NOMO-1 (cell line): ENCODE measurements at regions not wholly inside any gene's neighbourhood (a gene's known extent, or its start where the extent isn't known, plus 50 kb on each side); places are given as distances from the start of the nearest gene placed in this dataset.
"Not testable (repeated sequence)": the region's sequence is repeated elsewhere in the genome, so short reads cannot be mapped to it uniquely, and the experiment has no call there.

Source experiments
- DNase-seq, 2 experiments: peaks; one replicate each; lab custom pipeline; 2025; ENCODE audit not compliant: unreplicated experiment in 2 of 2; lab: John Stamatoyannopoulos, UW

DNA sequence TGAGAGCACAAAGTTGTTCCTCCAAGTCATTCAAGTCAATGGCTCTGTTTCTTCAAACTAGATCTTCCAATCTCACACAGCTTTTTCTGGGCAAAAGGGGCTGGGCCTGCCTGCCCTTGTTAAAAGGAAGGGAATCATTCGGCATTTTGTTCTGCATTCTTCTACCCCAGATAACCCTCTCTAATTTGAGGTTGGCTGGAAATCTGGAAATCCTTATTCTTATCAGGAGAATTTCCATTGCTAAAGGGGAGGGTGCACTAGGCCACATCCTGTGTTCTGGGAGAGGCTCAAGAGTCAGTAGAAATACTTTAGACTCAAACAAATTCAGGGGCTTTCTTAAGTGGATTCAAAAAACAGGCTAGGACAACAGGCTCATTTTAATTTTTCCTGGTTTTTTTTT, 384.7 kb upstream of the ZNF462 start:
- DNase-seq, result no peak

DNA sequence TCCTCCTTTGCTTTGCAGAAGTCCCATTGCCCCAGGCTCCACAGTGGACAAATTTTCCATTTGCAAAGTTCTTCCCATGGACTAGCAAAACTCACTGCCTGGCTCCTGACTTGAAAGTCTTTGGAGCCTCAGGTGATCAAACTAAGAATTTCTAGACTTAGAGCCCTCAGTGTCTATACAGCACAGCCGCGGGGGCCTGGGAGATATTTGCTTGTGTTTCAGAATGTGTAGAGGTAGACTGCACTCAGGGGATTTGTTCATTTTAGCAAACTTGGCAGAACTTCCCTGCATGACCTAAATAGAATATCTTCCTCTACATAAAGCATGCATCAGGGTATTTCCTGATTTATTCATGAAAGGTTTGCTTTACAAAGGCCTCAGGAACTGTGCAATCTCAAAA, 384.2 kb upstream of the ZNF462 start:
- no peak for DNase-seq

DNA sequence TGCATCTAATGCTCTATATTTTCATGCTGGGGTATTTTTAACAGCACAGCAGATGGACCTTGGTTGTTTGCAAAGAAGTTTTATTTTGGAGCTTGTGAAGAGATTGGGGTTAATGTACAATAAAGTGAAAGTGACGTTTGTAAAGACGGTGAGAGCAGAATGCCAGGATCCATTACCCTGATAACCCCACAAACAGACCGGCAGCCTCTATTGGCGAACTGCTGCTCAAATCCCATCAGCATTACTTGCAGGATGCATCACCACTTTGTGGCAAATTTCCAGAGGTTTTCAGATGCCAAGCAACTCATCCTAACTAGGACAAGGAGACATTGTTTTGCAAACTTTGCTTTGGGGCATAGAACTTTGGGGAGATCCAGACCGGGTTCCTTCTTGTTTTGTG, 383.3 kb upstream of the ZNF462 start:
- no peak for DNase-seq

- no peak for DNase-seq
Measured at GRCh38 chr9:106481013-106481609, 381.9 kb upstream of the ZNF462 start.

GRCh38 chr9:106482733-106483132, 380.2 kb upstream of the ZNF462 start:
- peak; percentile 17 to 18 for DNase-seq

DNA sequence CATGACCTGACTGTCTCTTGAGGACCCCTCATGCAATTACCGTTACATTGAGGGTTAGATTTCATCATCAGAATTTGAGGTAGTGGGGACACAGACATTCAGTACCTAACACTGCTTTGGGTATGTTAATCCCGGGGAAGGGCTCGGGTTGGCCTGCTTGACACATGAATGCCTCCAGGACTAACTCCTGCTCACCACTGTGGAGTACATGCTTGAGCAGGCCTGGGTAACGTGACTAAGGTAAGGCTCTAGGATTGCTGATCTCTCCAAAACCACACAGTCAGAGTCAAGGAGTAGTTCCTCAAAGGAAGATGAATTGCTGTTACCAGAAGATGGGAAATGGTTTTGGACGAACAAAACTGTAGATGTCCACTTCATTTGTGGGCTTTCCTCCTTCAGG, 376.3 kb upstream of the ZNF462 start:
- DNase-seq, result no peak

DNA sequence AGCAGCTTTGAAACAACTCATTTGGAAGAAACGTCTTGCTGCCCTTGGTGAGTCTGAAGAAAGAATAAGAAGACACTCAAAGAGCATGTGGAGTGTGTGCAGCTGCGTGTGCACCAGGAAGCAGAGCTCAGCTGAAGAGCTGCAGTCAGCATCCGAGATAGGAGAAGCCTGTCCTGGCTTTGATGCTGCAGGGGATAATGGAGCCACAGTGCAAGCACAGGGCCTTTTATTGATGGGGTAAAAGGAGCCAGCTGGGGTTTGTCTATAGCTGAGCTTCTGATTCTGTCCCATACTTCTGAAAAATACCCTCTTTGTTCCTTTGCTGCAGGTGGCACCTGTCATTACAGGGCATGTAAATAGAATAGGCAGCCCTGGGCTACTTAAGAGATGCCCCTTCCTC, 375.7 kb upstream of the ZNF462 start:
- no peak for DNase-seq

DNA sequence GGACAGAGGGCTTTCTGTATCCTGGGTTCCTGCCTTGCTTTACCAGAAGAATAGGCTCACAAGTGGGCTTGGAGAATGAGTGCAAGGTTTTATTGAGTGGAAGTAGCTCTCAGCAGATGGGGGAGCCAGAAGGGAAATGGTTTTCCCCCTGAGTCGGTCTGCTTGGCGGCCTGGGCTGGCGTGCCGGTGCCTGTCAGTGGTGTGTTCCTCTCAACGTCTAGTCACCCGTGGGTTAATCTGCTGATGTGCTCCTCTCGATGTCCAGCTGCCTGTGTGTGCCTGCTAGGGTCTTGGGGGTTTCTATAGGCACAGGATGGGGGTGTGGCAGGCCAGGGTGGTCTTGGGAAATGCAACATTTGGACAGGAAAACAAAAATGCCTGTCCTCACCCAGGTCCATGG, 370.8 kb upstream of the ZNF462 start:
- DNase-seq, result not testable (repeated sequence)

- DNase-seq, result no peak
Measured at GRCh38 chr9:106500171-106500570, 362.8 kb upstream of the ZNF462 start.

DNA sequence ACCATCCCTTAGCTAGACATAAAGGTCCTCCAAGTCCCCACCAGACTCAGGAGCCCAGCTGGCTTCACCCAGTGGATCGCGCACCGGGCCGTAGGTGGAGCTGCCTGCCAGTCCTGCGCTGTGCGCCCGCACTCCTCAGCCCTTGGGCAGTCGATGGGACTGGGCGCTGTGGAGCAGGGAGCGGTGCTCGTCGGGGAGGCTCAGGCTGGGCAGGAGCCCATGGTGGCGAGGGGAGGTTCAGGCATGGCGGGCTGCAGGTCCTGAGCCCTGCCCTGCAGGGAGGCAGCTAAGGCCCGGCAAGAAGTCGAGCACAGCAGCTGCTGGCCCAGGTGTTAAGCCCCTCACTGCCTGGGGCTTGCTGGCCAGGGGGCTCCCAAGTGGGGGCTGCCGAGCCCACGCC, 361.8 kb upstream of the ZNF462 start:
- DNase-seq, result not testable (repeated sequence)

GRCh38 chr9:106502930-106503329, 360.0 kb upstream of the ZNF462 start:
- no peak for DNase-seq

GRCh38 chr9:106503759-106504158, 359.2 kb upstream of the ZNF462 start:
- DNase-seq, result no peak

DNA sequence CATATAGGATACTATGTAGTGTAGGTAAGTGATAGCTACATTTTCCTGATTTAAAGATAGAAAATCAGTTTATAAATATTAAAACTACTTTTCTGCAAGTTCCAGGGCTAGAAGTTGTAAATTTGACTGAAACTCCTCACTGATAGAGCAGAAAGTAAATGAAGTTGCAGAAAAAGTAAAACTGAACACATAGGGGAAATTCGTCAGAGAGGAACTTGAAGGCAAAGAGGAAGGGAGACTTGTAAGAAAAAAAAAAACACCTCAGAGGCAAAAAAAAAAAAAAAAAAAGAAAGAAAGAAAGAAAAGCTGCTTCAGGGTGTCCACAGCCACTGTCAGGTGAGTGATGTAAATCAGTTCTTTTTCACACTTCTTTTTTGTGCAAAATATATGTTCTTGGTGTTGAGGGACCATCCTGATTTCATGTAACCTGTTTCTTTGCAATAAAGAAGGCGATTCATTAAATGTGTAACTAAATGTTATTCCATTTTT, 336.2 kb upstream of the ZNF462 start:
- no peak for DNase-seq

GRCh38 chr9:106528158-106528557, 334.8 kb upstream of the ZNF462 start:
- DNase-seq, result no peak

GRCh38 chr9:106529616-106530015, 333.4 kb upstream of the ZNF462 start:
- DNase-seq, result no peak

GRCh38 chr9:106531491-106531890, 331.5 kb upstream of the ZNF462 start:
- no peak for DNase-seq

- no peak for DNase-seq
Measured at GRCh38 chr9:106532306-106533015, 330.5 kb upstream of the ZNF462 start.

GRCh38 chr9:106534800-106535199, 328.2 kb upstream of the ZNF462 start:
- no peak for DNase-seq

DNA sequence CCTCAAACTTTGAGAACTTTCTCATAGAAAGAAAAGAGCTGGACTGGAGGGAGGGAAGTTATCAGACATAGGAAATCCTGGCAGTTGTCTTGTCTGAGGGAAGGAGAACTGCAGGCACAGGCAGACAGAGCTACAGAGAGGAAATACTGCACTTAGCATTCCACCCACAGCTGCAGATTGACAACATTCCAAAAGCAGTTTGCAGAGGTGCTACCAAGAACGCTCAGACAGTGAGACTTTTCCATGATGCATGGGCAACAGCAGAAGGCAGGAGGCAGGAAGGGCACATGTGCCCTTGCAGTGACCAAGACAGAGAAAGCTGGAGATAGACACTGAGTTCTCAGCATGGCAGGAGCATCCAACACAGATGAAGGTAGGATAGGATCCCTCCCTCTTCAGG, 327.5 kb upstream of the ZNF462 start:
- DNase-seq, result no peak

DNA sequence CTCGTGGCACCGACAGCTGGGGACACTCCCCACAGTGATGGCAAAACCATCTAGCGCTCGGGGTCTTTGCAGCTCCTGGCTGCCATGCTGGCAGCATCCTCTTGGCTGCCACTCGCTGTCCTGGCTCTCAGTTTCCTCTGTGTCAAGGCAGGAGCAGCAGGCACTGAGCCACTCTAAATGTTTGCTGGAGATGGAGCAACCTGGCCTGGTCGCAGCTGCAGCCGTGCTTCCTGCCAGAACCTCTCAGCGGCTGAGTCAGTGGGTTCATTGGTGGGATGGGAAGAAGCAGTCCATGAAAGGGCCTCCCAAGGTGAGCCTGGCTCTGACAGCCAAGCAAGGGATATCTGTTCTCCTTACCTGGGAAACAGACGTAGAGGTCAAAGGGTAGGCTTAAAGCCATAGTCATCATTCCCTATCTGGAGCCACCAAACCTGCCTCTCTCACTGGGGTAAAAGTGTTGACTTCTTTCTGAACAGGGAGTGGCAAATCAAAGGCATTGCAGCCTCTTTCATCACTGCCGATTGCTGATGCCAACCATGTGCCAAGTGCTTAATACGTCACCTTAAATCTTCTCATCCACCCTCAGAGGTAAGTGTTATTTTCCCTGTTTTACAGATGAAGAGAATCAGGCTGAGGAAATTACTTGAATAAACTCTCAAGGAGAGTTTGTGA, 304.8 kb upstream of the ZNF462 start:
- DNase-seq, result no peak

- DNase-seq, result no peak
Measured at GRCh38 chr9:106560540-106560939, 302.4 kb upstream of the ZNF462 start.

DNA sequence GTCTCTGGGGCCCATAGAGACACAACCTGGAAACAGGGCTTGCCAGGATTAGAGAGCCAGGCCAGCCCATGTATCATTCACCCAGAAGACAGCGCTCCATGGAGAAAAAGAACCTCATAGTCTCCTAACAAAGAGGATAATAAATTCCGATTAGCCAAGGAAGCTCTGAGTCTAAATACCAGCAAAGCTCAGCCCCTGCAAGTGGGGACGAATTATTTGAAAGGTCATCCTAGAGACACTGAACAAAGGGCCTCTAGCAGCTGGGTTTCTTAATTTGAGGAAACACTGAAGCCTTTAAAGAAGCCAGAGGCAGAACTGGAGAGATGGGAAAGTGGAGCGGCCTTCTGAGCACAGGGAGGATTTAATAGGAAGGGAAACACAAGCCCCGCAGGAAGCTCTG, 287.1 kb upstream of the ZNF462 start:
- no peak for DNase-seq
